ENCODE measurements at regions not wholly inside any gene's neighbourhood (a gene's known extent, or its start where the extent isn't known, plus 50 kb on each side); places are given as distances from the start of the nearest gene placed in this dataset.

DNA sequence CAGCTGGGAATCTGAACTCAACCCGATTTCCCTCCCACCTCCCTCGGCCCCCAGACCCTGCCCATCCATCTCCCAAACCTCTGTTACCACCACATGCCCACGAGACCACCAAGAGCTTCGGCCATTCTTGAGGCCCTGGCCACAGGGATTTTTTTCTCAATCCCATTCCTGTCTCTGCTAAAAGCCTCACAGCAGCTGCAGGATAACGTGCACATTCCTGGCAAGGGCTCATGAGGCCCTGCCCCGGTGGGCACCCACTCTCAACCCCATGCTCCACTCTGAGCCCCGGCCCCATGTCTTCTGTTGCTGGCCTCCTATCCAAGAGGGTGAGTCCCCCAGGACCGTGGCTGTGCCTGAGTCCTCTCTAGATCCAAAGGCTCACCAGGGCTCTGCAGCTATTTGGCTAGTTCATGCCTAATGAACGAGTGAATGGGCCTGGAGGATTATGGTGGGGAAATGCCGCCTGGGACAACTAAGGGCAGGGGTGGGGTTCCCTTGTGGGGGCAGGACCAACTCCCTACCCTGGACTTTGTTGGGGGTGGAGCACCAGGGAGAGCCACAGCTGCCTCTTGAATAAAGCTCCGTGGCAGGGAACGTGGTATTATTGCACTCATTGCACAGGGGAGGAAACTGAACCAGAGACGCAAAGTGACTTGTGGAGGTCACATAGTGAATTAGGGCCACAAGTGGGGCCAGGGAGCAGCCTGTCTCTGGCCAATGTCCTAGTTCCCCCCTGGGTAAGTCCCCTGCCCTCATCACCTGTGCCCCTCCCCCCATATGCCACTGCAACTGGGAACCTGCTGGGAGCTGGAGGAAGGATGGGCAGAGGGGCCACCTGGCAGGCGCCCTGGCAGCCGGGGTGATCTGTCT, 113.8 kb upstream of the SMURF2 start (continued):
- TF ChIP-seq, protein P1, sequence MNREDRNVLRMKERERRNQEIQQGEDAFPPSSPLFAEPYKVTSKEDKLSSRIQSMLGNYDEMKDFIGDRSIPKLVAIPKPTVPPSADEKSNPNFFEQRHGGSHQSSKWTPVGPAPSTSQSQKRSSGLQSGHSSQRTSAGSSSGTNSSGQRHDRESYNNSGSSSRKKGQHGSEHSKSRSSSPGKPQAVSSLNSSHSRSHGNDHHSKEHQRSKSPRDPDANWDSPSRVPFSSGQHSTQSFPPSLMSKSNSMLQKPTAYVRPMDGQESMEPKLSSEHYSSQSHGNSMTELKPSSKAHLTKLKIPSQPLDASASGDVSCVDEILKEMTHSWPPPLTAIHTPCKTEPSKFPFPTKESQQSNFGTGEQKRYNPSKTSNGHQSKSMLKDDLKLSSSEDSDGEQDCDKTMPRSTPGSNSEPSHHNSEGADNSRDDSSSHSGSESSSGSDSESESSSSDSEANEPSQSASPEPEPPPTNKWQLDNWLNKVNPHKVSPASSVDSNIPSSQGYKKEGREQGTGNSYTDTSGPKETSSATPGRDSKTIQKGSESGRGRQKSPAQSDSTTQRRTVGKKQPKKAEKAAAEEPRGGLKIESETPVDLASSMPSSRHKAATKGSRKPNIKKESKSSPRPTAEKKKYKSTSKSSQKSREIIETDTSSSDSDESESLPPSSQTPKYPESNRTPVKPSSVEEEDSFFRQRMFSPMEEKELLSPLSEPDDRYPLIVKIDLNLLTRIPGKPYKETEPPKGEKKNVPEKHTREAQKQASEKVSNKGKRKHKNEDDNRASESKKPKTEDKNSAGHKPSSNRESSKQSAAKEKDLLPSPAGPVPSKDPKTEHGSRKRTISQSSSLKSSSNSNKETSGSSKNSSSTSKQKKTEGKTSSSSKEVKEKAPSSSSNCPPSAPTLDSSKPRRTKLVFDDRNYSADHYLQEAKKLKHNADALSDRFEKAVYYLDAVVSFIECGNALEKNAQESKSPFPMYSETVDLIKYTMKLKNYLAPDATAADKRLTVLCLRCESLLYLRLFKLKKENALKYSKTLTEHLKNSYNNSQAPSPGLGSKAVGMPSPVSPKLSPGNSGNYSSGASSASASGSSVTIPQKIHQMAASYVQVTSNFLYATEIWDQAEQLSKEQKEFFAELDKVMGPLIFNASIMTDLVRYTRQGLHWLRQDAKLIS (CRISPR knock-in tag; IDR thresholded peaks at IDR 0.05): no peak
- TF ChIP-seq ZNF609 (CRISPR knock-in tag; IDR thresholded peaks at IDR 0.05; ENCODE audit: borderline replicate concordance) (no peak), HDAC6 (IDR thresholded peaks at IDR 0.05; ENCODE audit: low read depth, low read length) (no peak), THAP8 (CRISPR knock-in tag; IDR thresholded peaks at IDR 0.05; ENCODE audit: borderline replicate concordance) (no peak), ZNF33B (CRISPR knock-in tag; IDR thresholded peaks at IDR 0.05) (no peak), ZBTB39 (CRISPR knock-in tag; IDR thresholded peaks at IDR 0.05) (0 out of 2 replicates have a peak, but pooled peaks have one; percentile 27), ZEB1 (IDR thresholded peaks at IDR 0.05; ENCODE audit: insufficient replicate concordance, low read depth) (peak; percentile 8), ZNF703 (CRISPR knock-in tag; IDR thresholded peaks at IDR 0.05; ENCODE audit: borderline replicate concordance) (no peak), ZNF414 (CRISPR knock-in tag; IDR thresholded peaks at IDR 0.05) (0 out of 2 replicates have a peak, but pooled peaks have one; percentile 17), SAP130 (CRISPR knock-in tag; IDR thresholded peaks at IDR 0.05; ENCODE audit: low read depth) (no peak), MTF1 (CRISPR knock-in tag; IDR thresholded peaks at IDR 0.05) (no peak), TCF7 (IDR thresholded peaks at IDR 0.05; ENCODE audit: low read depth) (no peak), ESRRA (CRISPR knock-in tag; IDR thresholded peaks at IDR 0.05; ENCODE audit: low read depth) (no peak), HNRNPL (IDR thresholded peaks at IDR 0.05; ENCODE audit: low read depth, low read length) (no peak)
- TF ChIP-seq, protein P2, sequence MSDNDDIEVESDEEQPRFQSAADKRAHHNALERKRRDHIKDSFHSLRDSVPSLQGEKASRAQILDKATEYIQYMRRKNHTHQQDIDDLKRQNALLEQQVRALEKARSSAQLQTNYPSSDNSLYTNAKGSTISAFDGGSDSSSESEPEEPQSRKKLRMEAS (IDR thresholded peaks at IDR 0.05): 0 out of 2 replicates have a peak, but pooled peaks have one; percentile 6

Data from HepG2 (cell line).